ENCODE measurements at regions not wholly inside any gene's neighbourhood (a gene's known extent, or its start where the extent isn't known, plus 50 kb on each side); places are given as distances from the start of the nearest gene placed in this dataset.

DNA sequence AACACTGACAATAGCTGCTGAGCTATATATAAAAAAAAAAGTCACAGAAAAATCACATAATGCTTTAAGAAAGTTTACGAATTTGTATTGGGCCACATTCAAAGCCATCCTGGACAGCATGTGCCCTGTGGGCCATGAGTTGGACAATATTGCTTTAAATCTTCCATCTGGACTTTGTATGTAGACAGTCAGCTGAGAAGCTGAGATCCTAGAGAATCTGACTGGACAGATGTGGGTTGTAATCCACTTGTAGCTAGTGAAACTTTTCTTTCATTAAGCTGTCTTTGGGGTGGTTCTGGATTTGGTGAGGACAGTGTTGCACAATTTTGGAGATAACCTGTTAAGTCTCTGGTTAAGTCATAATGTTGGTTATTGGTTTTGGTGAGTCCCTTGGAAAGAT is 824.5 kb downstream of the CCSER2 start:
- intact Hi-C loops (cut with DNase I; ENCODE audit: low total_unique reads) = no loop called here
- TF ChIP-seq, protein P1, sequence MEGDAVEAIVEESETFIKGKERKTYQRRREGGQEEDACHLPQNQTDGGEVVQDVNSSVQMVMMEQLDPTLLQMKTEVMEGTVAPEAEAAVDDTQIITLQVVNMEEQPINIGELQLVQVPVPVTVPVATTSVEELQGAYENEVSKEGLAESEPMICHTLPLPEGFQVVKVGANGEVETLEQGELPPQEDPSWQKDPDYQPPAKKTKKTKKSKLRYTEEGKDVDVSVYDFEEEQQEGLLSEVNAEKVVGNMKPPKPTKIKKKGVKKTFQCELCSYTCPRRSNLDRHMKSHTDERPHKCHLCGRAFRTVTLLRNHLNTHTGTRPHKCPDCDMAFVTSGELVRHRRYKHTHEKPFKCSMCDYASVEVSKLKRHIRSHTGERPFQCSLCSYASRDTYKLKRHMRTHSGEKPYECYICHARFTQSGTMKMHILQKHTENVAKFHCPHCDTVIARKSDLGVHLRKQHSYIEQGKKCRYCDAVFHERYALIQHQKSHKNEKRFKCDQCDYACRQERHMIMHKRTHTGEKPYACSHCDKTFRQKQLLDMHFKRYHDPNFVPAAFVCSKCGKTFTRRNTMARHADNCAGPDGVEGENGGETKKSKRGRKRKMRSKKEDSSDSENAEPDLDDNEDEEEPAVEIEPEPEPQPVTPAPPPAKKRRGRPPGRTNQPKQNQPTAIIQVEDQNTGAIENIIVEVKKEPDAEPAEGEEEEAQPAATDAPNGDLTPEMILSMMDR (IDR thresholded peaks at IDR 0.05) = no peak
- no peak for TF ChIP-seq POLR2A (IDR thresholded peaks at IDR 0.05)
- H3K4me3 ChIP-seq (ENCODE audit: low read depth, poor library complexity, severe bottlenecking) = no peak overlapping the region
- DNase-seq (ENCODE audit: low spot score in 2 of 2) = no peak
- WGBS, 2 donors = 77% methylated on average over 1 of the region's 1 CpG

- TF ChIP-seq, protein P1 (IDR thresholded peaks at IDR 0.05) = no peak
- TF ChIP-seq POLR2A (IDR thresholded peaks at IDR 0.05) = no peak
- intact Hi-C loops (cut with DNase I; ENCODE audit: low total_unique reads) = no loop called here
- DNase-seq (ENCODE audit: low spot score in 2 of 2) = no peak
- WGBS, 2 donors = 85 to 90% methylated on average over 4 of the region's 4 CpGs
- H3K4me3 ChIP-seq (ENCODE audit: low read depth, poor library complexity, severe bottlenecking) = no peak overlapping the region
Observed at GRCh38 chr10:85157206-85157605, 828.8 kb downstream of the CCSER2 start.

GRCh38 chr10:85168243-85168642 is 839.9 kb downstream of the CCSER2 start:
- no peak for DNase-seq (ENCODE audit: low spot score in 2 of 2)
- TF ChIP-seq, protein P1 (IDR thresholded peaks at IDR 0.05) = no peak
- no peak for TF ChIP-seq POLR2A (IDR thresholded peaks at IDR 0.05)
- intact Hi-C loops (cut with DNase I; ENCODE audit: low total_unique reads) = no loop called here
- 35 to 58% methylated on average over 6 of the region's 6 CpGs for WGBS, 2 donors
- no peak overlapping the region for H3K4me3 ChIP-seq (ENCODE audit: low read depth, poor library complexity, severe bottlenecking)

GRCh38 chr10:85170026-85170425 is 841.6 kb downstream of the CCSER2 start:
- TF ChIP-seq POLR2A (IDR thresholded peaks at IDR 0.05) = no peak
- TF ChIP-seq, protein P1 (IDR thresholded peaks at IDR 0.05) = no peak
- 33 to 50% methylated on average over 1 of the region's 1 CpG for WGBS, 2 donors
- H3K4me3 ChIP-seq (ENCODE audit: low read depth, poor library complexity, severe bottlenecking) = no peak overlapping the region
- intact Hi-C loops (cut with DNase I; ENCODE audit: low total_unique reads) = no loop called here
- DNase-seq (ENCODE audit: low spot score in 2 of 2) = no peak

DNA sequence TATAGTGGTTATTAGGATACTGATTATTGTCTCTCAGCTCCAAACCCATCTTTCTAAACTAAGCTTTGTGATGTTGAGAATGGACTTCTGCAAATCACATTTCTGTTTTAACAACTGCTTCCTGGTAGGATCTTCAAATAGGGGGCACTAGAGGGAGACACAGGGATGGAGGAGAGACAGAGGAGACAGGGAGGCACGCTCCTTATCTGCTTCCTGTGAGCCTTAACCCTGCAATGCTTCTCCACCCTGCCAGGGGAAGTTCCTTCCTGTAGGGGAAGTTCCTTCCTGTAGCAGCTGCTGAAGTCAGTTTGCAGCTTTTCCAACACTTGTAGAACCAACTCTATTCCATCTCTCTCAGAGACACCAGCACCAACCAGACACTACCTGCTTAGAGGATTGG is 847.2 kb downstream of the CCSER2 start:
- H3K4me3 ChIP-seq (ENCODE audit: low read depth, poor library complexity, severe bottlenecking) = no peak overlapping the region
- no peak for DNase-seq (ENCODE audit: low spot score in 2 of 2)
- WGBS, 2 donors = 23 to 33% methylated on average over 1 of the region's 1 CpG
- TF ChIP-seq POLR2A (IDR thresholded peaks at IDR 0.05) = no peak
- TF ChIP-seq, protein P1 (IDR thresholded peaks at IDR 0.05) = no peak
- intact Hi-C loops (cut with DNase I; ENCODE audit: low total_unique reads) = no loop called here

DNA sequence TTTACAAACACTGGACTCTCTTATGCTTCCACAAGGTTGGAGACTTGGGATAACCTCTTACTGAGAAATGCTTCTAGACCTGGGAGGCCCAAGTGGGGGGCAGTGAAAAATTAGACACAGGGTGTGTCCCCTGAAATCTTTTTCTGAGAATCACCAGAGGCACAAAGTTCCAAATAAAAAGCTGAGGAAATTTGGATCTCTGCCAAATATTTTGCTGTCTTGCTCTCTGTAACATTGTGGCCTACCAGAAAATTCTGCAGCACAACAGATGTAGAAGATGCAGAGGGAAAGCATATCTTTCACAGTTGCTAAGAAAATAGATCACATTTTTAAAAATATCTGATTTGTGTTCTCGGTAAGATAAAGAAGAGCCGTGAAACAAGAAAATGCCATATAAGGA is 849.4 kb downstream of the CCSER2 start:
- TF ChIP-seq, protein P1 (IDR thresholded peaks at IDR 0.05) = no peak
- no peak for TF ChIP-seq POLR2A (IDR thresholded peaks at IDR 0.05)
- DNase-seq (ENCODE audit: low spot score in 2 of 2) = no peak
- no peak overlapping the region for H3K4me3 ChIP-seq (ENCODE audit: low read depth, poor library complexity, severe bottlenecking)
- intact Hi-C loops (cut with DNase I; ENCODE audit: low total_unique reads) = no loop called here
- 85 to 94% methylated on average over 2 of the region's 2 CpGs for WGBS, 2 donors

Measured in lower leg skin (tissue), 4 donors.